ENCODE measurements at regions not wholly inside any gene's neighbourhood (a gene's known extent, or its start where the extent isn't known, plus 50 kb on each side); places are given as distances from the start of the nearest gene placed in this dataset.
"Not testable (repeated sequence)": the region's sequence is repeated elsewhere in the genome, so short reads cannot be mapped to it uniquely, and the experiment has no call there.

DNA sequence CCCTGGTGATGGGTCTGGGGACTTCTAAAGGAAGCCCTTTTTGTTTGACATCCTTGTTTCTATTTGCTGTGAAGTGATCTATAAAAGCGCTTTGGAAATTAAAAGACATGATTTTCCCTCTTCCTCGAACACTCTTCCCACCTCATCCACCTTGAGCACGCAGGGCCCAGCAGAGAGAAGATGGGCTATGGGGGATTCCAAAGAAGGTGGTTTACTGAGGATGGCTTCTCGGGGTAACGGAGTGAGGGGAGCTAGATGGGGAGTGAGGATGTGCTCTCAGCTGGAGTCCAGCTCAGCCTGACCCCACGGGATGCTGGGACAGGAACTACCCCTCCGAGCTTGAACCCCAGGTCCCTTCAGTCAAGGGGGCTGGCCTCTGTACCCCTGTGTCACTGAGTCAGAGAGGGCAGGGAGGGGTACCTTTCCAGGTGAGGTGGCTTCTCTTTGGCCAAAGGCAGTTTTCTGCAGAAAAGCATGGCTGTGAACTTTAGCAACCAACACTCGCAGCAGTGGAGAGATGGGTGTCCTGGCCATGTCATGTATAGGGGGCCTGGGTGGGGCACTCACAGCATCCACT, 180.7 kb upstream of the SMAD3 start:
- no peak for FAIRE-seq

DNA sequence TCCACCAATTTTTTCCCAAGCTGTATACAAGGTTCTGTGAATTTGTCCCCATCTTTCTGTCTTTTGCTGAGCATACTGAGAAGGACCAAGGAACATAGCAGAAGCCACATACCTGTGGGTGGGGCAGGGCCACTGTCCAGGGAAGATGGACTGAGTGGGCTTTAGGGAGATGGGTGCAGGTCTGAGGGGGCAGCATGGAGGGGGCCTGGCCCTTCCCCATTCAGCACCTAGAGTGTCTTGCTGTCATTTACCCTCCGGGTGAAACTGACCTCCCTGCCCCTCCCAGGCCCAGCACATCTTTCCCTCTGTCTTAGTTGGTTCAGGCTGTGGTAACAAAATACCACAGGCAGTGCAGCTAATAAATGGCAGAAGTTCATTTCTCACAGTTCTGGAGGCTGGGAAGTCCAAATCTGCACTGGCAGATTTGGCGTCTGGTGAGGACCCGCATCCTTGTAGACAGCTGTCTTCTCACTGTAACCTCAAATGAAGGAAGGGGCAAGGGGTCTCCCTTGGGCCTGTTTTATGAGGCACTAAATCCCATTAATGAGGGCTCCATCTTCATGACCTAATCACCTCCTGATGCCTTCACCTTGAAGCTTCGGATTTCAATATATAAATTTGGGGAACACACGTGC, 180.0 kb upstream of the SMAD3 start:
- no peak for FAIRE-seq

DNA sequence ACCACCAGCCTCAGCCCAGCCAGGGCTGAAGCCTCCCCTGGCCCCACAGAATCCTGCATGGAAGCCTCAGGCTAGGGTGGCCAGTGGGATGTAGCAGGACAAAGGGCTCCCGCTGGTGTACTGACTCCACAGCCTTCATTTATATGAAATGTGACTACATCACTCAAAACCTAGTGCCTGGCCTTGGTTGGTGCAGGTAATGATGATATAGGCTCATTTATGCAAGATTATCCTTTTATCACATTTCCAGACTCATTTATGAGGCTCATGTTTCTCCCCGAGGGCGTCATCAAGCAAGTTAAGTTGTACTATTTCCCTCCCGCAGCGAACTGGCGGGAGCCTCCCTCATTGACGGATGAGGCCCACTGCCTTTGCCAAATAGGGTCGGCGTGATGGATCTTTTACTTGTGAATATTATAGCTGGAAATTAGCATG, 179.1 kb upstream of the SMAD3 start:
- no peak for FAIRE-seq

DNA sequence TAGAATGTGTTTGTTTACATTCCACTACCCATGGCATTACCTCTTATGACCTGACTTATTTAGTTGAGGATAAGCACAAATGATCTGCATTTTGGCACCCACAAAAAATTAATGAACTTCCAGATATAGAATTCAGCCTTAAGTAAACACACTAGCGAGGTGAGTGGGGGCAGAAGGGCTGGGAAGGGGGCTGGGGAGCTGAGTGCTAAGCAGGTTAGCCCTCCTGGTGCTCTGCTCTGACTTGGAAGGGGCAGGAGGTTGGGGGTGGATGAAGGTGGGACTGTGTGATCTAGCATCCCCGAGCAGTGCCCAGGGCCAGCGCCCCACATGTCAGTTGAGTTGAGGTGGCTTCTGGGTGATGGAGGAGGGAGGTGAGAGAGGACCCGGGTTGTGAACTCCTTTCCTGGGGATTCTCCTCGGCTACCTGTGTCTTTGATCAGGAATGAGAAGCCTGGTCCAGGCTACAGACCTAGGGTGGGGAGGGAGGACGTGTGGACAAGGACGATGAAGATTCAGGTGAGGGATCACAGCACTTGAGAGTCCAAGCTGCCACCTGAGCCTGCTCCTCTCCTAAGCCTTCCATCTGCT, 178.6 kb upstream of the SMAD3 start:
- no peak for FAIRE-seq

DNA sequence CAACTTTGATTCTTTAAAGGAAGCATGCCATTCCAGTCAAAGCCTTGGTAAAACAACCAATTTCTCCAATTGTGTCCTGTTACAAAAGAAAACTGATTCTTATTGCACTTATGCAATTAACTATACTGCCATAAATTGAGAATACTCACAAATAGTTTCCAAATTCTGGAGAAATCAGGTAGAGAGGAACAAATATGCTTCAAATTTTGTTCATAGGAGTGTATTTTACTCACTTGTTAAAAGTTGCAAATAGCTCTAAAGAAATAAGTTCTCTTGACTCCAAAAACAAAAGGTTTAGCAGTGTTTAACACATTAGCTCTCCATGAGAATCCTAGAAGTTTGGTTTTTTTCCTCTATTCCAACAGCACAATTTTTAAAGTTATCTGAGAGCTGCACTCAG, 176.1 kb upstream of the SMAD3 start:
- not testable (repeated sequence) for FAIRE-seq

DNA sequence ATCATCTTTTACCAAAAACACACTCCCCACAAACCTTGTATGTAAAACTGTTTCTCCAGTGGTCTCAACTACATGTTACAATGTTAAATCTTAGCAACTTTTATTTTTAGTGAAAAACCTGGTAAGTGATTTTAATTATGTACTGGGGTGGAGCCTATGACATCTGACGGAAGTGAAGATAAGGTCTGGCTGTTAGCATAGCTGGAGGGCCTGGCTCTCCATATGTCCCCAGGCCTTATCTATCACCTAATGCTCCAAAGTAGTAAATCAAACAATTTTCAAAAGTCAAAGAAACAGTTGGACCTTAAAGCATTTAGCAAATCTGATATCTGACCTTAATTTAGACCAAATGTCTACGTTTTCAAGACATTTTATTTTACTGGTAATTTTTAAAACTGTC, 173.6 kb upstream of the SMAD3 start:
- FAIRE-seq: no peak

DNA sequence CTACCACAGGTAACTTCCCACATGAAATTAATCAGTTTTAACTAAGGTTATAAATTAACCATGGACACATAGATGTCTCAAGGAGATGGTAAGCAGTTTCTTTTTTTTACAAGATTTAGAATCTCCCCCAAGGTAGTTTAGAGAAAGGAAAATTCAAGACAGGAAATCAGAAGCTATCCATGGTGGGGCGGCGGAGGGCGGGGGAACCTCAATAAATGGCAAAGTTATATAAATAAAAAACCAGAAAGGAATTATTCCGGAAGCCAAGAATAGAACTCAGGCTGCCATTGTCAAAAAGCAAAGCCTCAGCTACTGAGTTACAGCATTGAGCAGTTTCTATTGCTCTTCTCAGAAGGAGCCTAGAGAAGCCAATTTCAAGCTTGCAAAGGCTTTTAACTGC, 172.1 kb upstream of the SMAD3 start:
- FAIRE-seq: no peak

DNA sequence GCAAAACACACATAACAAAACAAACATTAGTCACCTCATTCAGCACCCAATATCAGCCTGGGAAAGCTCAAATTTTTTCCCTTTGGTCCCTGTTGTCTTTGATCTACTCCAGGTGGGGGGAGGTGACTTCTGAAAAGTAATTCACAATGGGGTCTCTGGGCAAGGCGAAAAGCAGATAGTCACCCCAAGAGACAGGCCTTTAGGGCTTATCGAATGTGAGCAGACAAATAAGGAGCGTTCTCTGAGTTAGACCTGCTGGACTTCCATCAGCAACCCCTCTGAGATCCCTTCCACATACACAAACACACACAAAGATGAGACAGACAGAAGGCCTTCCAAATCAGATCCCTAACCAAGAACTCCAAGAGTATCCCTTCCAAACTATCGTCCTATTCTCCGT, 171.0 kb upstream of the SMAD3 start:
- no peak for FAIRE-seq

DNA sequence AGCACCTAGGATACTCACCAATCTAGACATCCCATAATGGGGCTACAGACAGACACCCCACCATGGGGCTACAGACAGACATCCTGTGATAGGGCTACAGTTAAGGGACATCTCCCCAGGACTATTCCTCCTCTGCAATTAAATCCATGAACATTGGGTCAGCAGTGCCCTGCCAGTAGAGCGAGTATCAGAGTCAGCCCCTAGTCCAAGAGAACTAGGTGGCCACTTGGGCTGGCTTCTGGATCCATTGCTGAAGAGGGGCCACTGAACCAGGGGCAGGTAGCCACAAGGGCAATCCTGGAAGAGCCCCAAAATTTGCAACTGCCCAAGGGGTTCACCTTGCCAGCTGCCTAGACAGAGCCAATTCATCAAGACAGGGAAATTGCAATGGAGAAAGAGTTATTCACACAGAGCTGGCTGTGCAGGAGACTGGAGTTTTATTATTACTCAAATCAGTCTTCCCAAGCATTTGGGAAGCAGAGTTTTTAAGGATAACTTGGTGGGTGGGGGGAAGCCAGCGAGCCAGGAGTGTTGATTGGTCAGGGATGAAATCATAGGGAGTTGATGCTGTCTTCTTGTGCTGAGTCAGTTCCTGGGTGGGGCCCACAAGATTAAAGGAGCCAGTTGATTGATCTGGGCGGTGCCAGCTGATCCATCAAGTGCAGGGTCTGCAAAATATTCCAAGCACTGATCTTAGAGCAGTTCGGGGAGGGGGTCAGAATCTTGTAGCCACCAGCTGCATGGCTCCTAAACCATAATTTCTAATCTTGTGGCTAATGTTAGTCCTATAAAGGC, 170.2 kb upstream of the SMAD3 start:
- FAIRE-seq: no peak

DNA sequence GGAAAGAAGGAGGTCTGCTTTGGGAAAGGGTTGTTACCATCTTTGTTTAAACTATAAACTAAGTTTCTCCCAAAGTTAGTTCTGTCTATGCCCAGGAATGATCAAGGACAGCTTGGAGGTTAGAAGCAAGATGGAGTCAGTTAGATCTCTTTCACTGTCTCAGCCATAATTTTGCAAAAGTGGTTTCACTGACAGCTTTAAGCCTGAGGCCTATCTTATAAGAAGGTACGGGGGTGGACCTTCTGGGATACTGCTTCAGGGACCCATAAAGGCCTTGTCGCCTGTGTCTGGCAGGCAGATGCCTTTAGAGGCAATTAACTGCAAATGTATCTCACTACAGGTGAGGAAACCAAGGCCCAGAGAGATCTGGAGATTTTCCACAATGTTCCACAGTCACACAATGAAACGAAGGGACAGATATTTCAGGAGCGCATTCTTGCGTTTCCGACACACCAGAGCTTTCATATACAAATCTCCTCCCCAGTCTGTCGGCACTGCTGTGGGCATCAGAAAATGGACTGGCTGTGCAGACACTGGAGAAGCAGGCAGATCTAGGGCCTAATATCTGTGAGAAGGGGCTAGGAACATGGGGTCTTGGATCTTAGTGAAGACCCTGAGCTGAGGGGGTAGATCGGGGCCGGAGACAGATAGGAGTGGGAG, 169.5 kb upstream of the SMAD3 start:
- no peak for FAIRE-seq

DNA sequence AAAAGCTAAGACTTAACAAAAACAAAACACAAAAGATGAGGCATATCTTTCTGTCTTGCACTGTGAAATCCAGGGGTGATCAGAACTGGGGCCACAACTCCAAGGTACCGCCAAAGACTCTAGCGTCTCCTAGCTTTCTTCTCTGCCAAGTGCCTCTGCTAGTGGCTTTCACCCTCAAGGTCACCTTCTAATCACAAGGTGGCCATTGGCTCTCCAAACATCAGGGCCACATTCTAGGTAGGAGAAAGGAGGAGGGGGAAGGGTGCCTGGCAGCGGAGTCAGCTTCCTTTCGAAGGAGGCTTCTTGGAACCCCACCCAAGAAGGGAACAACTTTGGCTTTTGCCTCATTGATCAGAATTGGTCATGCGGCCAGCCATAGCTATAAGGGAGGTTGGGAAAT, 168.8 kb upstream of the SMAD3 start:
- no peak for FAIRE-seq

DNA sequence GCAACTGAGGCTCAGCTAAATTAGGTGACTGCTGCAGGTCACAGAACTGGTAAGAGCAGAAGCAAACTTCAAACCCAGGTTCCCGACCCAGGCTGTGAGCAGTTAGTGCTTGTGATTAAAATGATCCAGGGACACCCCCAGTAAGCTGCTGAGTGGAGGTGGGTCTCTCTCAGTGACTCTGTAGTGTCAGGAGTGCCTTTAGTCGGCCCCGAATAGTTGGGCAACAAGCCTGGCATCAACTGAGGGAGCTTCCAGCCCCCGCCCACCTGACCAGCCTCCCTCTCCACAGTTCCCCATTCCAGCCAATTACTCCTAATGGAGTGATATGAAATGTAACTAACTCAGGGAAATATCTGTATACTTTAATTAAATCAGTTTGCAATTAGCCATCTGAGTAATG, 168.0 kb upstream of the SMAD3 start:
- no peak for FAIRE-seq

DNA sequence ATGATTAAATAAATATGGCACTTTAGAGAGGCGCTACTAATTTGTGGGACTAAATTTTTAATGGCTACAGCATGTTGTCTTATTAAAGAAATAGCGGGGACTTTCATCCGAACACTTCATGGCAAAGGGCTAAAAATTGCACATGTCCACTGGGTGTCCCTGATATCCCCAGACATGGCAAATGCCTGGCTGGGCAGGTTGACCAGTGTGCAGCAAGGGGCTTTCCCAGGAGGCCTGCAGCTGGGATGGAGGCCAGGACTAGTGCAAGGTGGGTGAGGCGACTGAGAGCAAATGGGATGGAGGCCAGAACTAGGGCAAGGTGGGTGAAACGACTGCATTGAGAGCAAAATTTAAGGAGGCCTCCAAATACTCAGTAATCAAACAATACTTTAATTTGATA, 167.4 kb upstream of the SMAD3 start:
- FAIRE-seq: no peak

DNA sequence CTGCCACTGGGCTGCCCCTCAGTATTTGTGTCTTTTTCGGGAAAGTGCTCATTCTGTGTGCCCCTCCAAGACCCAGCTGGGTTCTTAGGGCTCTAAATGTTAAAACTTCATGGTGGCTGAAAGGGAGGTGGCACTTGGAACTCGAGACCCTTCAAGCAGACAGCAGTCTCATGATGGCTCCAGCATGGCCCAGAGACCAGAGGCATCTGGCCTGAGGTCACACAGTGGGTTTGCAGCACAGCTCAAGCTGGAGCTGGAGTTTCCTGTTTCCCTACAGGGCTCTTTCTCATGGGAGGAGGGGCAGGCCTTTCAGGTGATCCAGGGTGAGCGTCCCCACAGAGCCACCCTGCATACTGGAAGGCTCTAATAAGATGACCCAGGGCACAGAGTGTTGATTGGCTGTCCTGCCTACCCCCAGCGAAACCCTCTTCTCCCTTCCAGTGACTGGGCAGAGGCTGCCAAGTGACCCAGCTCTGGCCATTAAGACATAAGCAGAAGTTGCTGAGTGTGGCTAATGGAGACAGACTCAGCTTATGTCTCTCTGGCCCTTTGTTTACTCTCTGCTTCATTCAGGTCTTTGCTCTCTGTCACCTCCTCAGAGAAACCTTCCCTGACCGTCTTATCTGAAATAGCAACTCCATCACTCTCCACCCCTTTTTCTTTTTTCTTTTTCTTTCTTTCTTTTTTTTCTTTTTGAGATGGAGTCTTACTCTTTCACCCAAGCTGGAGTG, 166.6 kb upstream of the SMAD3 start:
- no peak for FAIRE-seq

DNA sequence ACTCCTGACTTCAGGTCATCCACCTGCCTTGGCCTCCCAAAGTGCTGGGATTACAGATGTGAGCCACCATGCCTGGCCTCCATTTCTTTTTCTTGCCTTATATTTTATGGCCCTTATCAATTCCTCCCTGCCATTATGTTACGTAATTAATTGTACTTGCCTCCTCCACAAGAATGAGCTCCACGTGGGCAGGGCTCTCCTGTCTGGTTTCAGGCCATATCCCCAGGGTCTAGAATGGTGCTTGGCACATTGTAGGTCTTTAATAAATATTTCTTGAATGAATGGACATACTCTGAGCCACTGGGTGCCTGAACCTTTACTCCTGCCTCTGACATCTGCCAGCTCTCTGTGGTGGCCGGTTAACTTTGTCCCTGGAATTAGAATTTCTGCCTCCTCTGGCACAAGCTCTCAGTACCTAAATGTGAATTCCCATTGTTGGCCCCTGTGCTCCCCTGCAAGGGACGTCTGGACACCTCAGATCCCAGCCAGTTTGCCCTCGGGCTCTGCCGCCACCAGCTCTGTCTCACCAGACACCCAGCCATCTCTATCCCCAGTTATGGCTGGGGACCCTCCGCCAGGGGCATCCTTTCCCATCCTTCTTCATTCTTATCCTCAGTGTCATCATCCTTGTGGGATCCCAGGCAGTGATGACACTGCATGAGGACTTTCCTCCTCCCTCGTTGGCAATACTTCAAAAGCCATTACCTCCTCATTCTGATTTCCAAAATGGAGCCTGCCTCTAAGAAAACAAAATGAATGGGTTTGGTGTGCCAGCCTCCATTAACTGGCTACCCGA, 165.6 kb upstream of the SMAD3 start:
- no peak for FAIRE-seq

DNA sequence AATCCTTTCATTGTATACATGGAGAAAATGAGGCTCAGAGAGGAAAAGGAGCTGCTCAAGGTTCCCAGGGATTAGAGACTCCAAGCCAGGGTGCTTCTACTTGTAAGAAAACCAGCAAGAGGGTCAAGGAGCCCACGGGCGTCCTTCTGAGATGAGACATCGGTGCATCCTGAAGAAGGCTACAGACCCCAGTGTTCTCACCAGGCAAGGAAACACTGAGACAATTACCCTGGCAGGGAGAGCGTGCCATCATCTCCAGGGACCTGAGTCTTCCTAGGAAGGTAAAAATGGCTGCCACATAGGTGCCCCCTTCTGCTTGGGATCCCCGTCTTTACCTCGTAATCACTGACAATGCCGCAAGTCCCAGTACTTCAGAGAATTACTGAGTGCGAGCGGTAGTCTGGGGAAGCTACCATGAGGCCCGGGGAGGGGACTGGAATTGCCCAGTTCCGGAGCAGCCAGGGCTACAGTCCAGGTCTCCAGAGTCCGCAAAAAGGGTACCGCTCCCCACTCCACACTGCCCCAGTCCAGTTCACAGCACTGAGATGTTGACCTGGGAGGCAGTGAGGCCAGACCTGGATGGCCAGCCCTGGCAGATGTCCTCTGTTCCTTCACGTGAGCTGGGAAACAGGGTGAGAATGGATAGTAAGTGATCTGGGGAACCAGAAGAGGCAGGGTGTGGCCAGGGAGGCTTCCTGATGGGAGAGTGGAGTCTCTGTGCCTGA, 164.7 kb upstream of the SMAD3 start:
- no peak for FAIRE-seq

DNA sequence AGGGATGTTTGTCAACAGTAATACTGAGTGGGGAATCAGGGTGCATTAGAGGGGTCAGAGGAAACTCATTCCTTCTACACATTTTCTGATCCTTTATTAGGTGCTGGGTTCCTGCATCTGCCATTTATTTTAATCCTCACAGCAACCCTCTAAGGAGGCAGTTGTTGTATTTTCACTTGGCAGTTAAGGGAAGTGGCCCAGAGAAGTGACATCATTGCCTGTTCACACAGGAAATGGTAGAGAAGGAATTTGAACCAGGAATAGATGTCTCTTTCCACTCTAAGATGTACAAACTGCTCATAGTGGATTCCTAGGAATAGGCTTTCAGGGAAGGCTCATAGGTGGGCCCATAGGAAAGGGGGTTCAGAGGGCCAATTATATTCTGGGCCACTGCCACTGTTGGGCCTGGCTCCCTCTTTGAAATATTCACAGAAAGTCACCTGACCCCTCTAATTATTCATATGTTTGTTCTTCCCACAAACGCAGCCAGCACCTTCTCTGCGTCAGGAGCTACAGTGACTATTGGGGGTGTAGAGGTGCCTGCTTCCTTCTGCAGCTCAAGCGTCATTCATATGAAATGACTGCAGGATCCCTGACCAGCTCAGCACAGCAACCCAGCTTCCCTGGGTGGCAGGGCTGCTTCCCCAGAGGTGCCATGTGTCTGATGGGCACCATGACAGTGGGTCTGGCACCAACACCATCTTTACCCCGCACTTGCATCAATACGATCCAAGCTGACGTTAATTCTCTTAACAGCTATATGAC, 163.9 kb upstream of the SMAD3 start:
- no peak for FAIRE-seq

DNA sequence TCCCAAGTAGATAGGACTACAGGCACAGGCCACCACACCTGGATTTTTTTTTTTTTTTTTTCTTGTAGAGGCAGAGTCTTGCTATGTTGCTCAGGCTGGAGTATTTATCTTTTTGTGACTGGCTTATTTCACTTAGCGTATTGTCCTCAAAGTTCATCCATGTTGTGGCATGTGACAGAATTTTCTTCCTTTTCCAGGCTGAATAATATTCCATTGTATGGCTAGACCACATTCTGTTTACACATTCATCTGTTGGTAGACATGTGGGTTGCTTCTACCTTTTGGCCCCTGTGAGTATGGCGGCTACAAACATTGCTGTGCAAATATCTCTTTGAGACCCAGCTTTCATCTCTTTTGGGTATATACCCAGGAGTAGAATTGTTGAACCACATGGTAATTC, 160.2 kb upstream of the SMAD3 start:
- no peak for FAIRE-seq

DNA sequence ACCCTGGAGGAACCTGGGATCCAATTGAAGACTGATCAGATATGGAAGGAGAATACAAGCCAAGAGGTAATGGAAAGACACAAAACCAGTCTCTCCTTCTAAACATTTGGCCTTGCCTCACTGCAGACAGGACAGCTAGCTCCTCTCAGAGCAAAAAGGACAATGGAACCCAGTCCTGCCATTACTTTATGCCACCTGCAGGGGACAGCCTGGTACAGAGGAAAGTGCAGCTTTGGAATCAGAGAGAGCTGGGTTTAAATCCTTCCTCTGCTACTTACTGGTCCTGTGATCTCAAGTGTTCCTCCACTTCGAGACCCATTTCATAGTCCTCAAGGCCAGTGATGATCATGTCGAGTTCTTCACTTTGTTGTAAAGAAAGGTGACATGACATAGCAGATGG, 159.4 kb upstream of the SMAD3 start:
- no peak for FAIRE-seq
